PC-9 (cell line): ENCODE measurements at regions not wholly inside any gene's neighbourhood (a gene's known extent, or its start where the extent isn't known, plus 50 kb on each side); places are given as distances from the start of the nearest gene placed in this dataset.

ENCODE experiments used
- BruUV-seq: library from RNA; stranded (reverse); fragments of 400-500 nt; replicated peaks from 2 replicates; lab custom pipeline; 2021; lab: Mats Ljungman, UMichigan
- CTCF ChIA-PET: fragments of 300-600 bp; sonication (Branson Sonifier 250); formaldehyde crosslinking; loops from one replicate; lab custom pipeline; 2022; ENCODE audit warnings: antibody characterized with exemption; lab: Charles Lee
- POLR2A ChIA-PET: fragments of 300-600 bp; sonication (Branson Sonifier 250); formaldehyde crosslinking; loops from one replicate; lab custom pipeline; 2022; ENCODE audit warnings: antibody characterized with exemption; ENCODE audit not compliant: unreplicated experiment; lab: Charles Lee
- DNase-seq, 2 experiments: peaks; one replicate each; pipeline versions ENCODE4 v3.0.0 to v3.0.0-alpha.2; 2015 to 2022; ENCODE audit warnings: mixed read lengths in 1 of 2
- H2AFZ ChIP-seq: fragments of 200-600 bp; sonication (generic); 2 replicates; pipeline ENCODE4 v1.8.1; 2017; ENCODE audit warnings: antibody characterized with exemption
- H3F3A ChIP-seq: fragments of 200-600 bp; sonication (generic); 2 replicates; pipeline ENCODE4 v1.8.1; 2017; ENCODE audit warnings: antibody characterized with exemption, mild to moderate bottlenecking, low read depth; ENCODE audit not compliant: insufficient read depth
- H3K27ac ChIP-seq: fragments of 200-600 bp; sonication (generic); 2 replicates; pipeline ENCODE4 v1.6.1; 2016; ENCODE audit warnings: mixed run types
- H3K27me3 ChIP-seq: fragments of 200-600 bp; sonication (generic); 2 replicates; pipeline ENCODE4 v1.6.1; 2016; ENCODE audit warnings: low read depth, mixed run types; ENCODE audit not compliant: insufficient read depth
- H3K36me3 ChIP-seq: fragments of 200-600 bp; sonication (generic); 2 replicates; pipeline ENCODE4 v1.6.1; 2016; ENCODE audit warnings: low read depth, mixed run types
- H3K4me1 ChIP-seq: fragments of 200-600 bp; sonication (generic); replicated peaks from 2 replicates; pipeline ENCODE4 v1.6.1; 2016; ENCODE audit warnings: mixed run types; ENCODE audit not compliant: insufficient read depth
- H3K4me2 ChIP-seq: fragments of 200-600 bp; sonication (generic); 2 replicates; pipeline ENCODE4 v1.6.1; 2017; ENCODE audit warnings: mixed run types
- H3K4me3 ChIP-seq: fragments of 200-600 bp; sonication (generic); 2 replicates; pipeline ENCODE4 v1.6.1; 2016; ENCODE audit warnings: mixed run types
- H3K79me2 ChIP-seq: fragments of 200-600 bp; sonication (generic); 2 replicates; pipeline ENCODE4 v1.6.1; 2017; ENCODE audit warnings: low read depth, mixed run types
- H3K9me2 ChIP-seq: fragments of 200-600 bp; sonication (generic); 2 replicates; pipeline ENCODE4 v1.8.1; 2017; ENCODE audit warnings: mild to moderate bottlenecking; ENCODE audit not compliant: insufficient read depth
- H3K9me3 ChIP-seq: fragments of 200-600 bp; sonication (generic); 2 replicates; pipeline ENCODE4 v1.8.1; 2016; ENCODE audit warnings: low read depth; ENCODE audit not compliant: insufficient read depth
- H4K20me1 ChIP-seq: fragments of 200-600 bp; sonication (generic); 2 replicates; pipeline ENCODE4 v1.8.1; 2017; ENCODE audit not compliant: insufficient read depth
- EZH2 ChIP-seq: fragments of 200-600 bp; sonication (generic); IDR thresholded peaks from 2 replicates; pipeline ENCODE4 v1.8.0; 2017; ENCODE audit warnings: antibody characterized with exemption, low read depth
- intact Hi-C: fragments of 100-400 bp; cut with micrococcal nuclease; formaldehyde crosslinking; loops from one replicate; pipeline ENCODE4 v1.10.0; 2022; ENCODE audit not compliant: unreplicated experiment
- TF ChIP-seq, protein P1 (sequence below): fragments of 200-600 bp; sonication (generic); conservative IDR thresholded peaks from 2 replicates; pipeline ENCODE4 v1.6.1; 2017; ENCODE audit warnings: mixed run types, antibody characterized with exemption, mild to moderate bottlenecking, moderate library complexity

DNA sequence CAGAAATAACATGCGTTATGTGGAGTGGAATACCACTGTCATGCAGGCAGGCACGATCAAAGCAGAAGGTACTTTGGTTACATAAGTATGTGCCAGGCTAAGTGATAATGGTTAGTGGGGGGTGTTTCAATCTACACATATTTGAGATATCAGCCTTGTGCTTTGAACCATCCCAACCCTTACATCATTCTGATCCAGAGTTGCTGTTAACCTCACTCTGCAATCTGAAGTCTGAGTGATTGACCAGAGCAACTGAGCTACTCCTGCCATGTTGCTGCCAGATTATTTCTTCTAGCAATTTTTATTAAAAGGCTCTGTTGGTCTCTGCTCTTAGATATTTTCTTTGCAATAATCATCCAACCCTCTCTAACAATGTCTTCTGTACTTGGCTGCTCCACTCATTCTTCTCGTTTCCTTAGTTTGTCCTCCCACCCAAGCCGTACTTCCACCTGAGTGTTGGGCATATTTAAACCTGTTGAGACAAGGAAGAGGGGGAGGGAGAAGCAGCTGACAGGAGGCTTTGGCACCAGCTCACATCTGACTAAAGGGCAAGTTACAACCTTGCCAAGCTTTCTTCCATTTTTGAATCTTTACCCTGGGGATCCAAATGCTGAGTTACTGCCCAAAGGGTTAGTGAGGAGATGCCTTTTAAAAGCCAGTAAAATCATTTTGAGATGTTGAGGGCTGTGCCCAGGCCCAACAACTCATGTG lies 114.1 kb upstream of the SESN3 start:
- Histone ChIP-seq H3K27me3 (no peaks in the 10 kb centered on the region), H2AFZ (no peak overlapping the region), H3K9me2 (no peaks in the 10 kb centered on the region), H3K4me2 (no peak overlapping the region), H3K4me3 (no peak overlapping the region), H3K9me3 (no peaks in the 10 kb centered on the region), H4K20me1 (no peaks in the 10 kb centered on the region), H3K27ac (no peak overlapping the region), H3K36me3 (no peaks in the 10 kb centered on the region), H3F3A (no peaks in the 10 kb centered on the region), H3K4me1 (no peaks in the 10 kb centered on the region), H3K79me2 (no peaks in the 10 kb centered on the region)
- no peak for TF ChIP-seq EZH2
- TF ChIP-seq, protein P1, sequence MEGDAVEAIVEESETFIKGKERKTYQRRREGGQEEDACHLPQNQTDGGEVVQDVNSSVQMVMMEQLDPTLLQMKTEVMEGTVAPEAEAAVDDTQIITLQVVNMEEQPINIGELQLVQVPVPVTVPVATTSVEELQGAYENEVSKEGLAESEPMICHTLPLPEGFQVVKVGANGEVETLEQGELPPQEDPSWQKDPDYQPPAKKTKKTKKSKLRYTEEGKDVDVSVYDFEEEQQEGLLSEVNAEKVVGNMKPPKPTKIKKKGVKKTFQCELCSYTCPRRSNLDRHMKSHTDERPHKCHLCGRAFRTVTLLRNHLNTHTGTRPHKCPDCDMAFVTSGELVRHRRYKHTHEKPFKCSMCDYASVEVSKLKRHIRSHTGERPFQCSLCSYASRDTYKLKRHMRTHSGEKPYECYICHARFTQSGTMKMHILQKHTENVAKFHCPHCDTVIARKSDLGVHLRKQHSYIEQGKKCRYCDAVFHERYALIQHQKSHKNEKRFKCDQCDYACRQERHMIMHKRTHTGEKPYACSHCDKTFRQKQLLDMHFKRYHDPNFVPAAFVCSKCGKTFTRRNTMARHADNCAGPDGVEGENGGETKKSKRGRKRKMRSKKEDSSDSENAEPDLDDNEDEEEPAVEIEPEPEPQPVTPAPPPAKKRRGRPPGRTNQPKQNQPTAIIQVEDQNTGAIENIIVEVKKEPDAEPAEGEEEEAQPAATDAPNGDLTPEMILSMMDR: no peak
- DNase-seq: no peak
- ChIA-PET CTCF (no interaction called here), POLR2A (no interaction called here)
- intact Hi-C loops: no loop called here
- BruUV-seq: no TSS peak

DNA sequence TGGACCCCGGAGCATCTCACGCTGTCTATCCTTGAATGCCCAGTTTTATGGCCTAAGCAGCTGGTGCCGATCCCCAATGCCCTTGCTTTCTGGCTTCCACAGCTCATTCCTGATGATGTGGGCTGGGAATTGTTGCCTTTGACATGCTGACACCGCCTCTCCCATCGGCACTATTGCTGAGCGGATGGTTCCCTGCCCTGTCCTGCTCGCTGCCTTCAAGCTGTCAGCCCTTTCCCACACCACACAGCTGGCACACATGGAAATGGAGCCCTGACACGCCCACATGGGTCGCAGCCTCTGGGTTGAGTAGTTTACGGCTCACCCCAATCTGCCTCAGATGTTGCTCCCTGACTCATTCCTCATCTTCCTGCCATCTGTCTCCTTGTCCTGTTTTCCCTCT lies 110.2 kb upstream of the SESN3 start:
- Histone ChIP-seq H3K79me2 (no peaks in the 10 kb centered on the region), H3F3A (no peaks in the 10 kb centered on the region), H3K27me3 (no peaks in the 10 kb centered on the region), H3K9me2 (no peaks in the 10 kb centered on the region), H2AFZ (no peak overlapping the region), H3K4me1 (no peaks in the 10 kb centered on the region), H3K4me3 (no peak overlapping the region), H3K36me3 (no peaks in the 10 kb centered on the region), H3K4me2 (no peak overlapping the region), H3K27ac (no peak overlapping the region), H4K20me1 (no peaks in the 10 kb centered on the region), H3K9me3 (no peaks in the 10 kb centered on the region)
- BruUV-seq: no TSS peak
- no peak for TF ChIP-seq EZH2
- TF ChIP-seq, protein P1: no peak
- intact Hi-C loops: no loop called here
- CTCF ChIA-PET: no interaction called here
- no peak for DNase-seq
- POLR2A ChIA-PET: no interaction called here

GRCh38 chr11:95339086-95339901 lies 108.3 kb upstream of the SESN3 start:
- TF ChIP-seq, protein P1: no peak
- Histone ChIP-seq H3K4me2 (no peak overlapping the region), H3K9me3 (no peaks in the 10 kb centered on the region), H3K4me1 (no peaks in the 10 kb centered on the region), H3K36me3 (no peaks in the 10 kb centered on the region), H4K20me1 (no peaks in the 10 kb centered on the region), H3K27ac (no peak overlapping the region), H2AFZ (no peak overlapping the region), H3F3A (no peaks in the 10 kb centered on the region), H3K4me3 (no peak overlapping the region), H3K27me3 (no peaks in the 10 kb centered on the region), H3K79me2 (no peaks in the 10 kb centered on the region), H3K9me2 (no peaks in the 10 kb centered on the region)
- CTCF ChIA-PET: no interaction called here
- no TSS peak for BruUV-seq
- intact Hi-C loops: no loop called here
- DNase-seq: no peak
- POLR2A ChIA-PET: no interaction called here
